ENCODE measurements at regions not wholly inside any gene's neighbourhood (a gene's known extent, or its start where the extent isn't known, plus 50 kb on each side); places are given as distances from the start of the nearest gene placed in this dataset.

- no peak overlapping the region for H3K27ac ChIP-seq
- TF ChIP-seq CTCF (IDR thresholded peaks at IDR 0.05) = no peak
- H3K9me3 ChIP-seq = no peaks in the 10 kb centered on the region
- ATAC-seq (no peak), DNase-seq (no peak)
- H3K36me3 ChIP-seq = no peaks in the 10 kb centered on the region
- no peaks in the 10 kb centered on the region for H3K4me1 ChIP-seq
- H3K4me3 ChIP-seq = no peak overlapping the region
- H3K27me3 ChIP-seq = no peaks in the 10 kb centered on the region
- intact Hi-C loops (cut with DNase I) = no loop called here
Observed at GRCh38 chr6:81166770-81167169, 585.7 kb downstream of the TENT5A start.

GRCh38 chr6:81158956-81159355 lies 593.5 kb downstream of the TENT5A start:
- 69 to 84% methylated on average over 2 of the region's 2 CpGs for WGBS, 2 donors
- Histone ChIP-seq H3K9me3 (peaks cover 0 to 5% (median 0%) of the 10 kb centered on the region in 11 donors), H3K4me1 (no peaks in the 10 kb centered on the region), H3K27ac (no peak overlapping the region), H3K36me3 (no peaks in the 10 kb centered on the region), H3K4me3 (no peak overlapping the region), H3K27me3 (no peaks in the 10 kb centered on the region)
- no peak for TF ChIP-seq CTCF (IDR thresholded peaks at IDR 0.05)
- intact Hi-C loops (cut with DNase I) = no loop called here
- ATAC-seq (no peak), DNase-seq (no peak)

- 69 to 70% methylated on average over 3 of the region's 3 CpGs for whole genome bisulfite sequencing, 2 donors
- H3K9me3 ChIP-seq = peaks cover 0 to 36% (median 17%) of the 10 kb centered on the region in 11 donors
- H3K36me3 ChIP-seq = no peaks in the 10 kb centered on the region
- no peak for ATAC-seq
- H3K4me3 ChIP-seq = no peak overlapping the region
- DNase-seq = no peak
- H3K27me3 ChIP-seq = no peaks in the 10 kb centered on the region
- H3K27ac ChIP-seq = no peak overlapping the region
- no peaks in the 10 kb centered on the region for H3K4me1 ChIP-seq
- intact Hi-C loops (cut with DNase I) = no loop called here
- no peak for TF ChIP-seq CTCF (IDR thresholded peaks at IDR 0.05)
Observed at GRCh38 chr6:81148751-81149150, 603.7 kb downstream of the TENT5A start.

- ATAC-seq (no peak), DNase-seq (no peak)
- no peaks in the 10 kb centered on the region for H3K36me3 ChIP-seq
- no peak for TF ChIP-seq CTCF (IDR thresholded peaks at IDR 0.05)
- H3K27me3 ChIP-seq = no peaks in the 10 kb centered on the region
- H3K27ac ChIP-seq = no peak overlapping the region
- WGBS, 2 donors = 46 to 49% methylated on average over 2 of the region's 2 CpGs
- no peak overlapping the region for H3K4me3 ChIP-seq
- no peaks in the 10 kb centered on the region for H3K4me1 ChIP-seq
- H3K9me3 ChIP-seq = peaks cover 0 to 32% (median 12%) of the 10 kb centered on the region in 11 donors
- intact Hi-C loops (cut with DNase I) = no loop called here
Observed at GRCh38 chr6:81145506-81145905, 607.0 kb downstream of the TENT5A start.

GRCh38 chr6:81144346-81144745 lies 608.1 kb downstream of the TENT5A start:
- H3K9me3 ChIP-seq = peaks cover 0 to 35% (median 12%) of the 10 kb centered on the region in 11 donors
- no peak for DNase-seq
- no peaks in the 10 kb centered on the region for H3K4me1 ChIP-seq
- ATAC-seq = no peak
- H3K4me3 ChIP-seq = no peak overlapping the region
- H3K27ac ChIP-seq = no peak overlapping the region
- no peak for TF ChIP-seq CTCF (IDR thresholded peaks at IDR 0.05)
- no peaks in the 10 kb centered on the region for H3K36me3 ChIP-seq
- no peaks in the 10 kb centered on the region for H3K27me3 ChIP-seq
- intact Hi-C loops (cut with DNase I) = no loop called here
